Hematopoietic multipotent progenitor cell treated with erythropoietin and hydrocortisone succinate and interleukin-3 and kit ligand, for 4 days (in vitro differentiated cells): ENCODE measurements at regions not wholly inside any gene's neighbourhood (a gene's known extent, or its start where the extent isn't known, plus 50 kb on each side); places are given as distances from the start of the nearest gene placed in this dataset.

Source experiments
- DNase-seq: peaks from one replicate; pipeline ENCODE4 v3.0.0-alpha.2; 2015

- DNase-seq: no peak
Observed at GRCh38 chr20:58109126-58109880, 119.2 kb downstream of the ANKRD60 start.

DNA sequence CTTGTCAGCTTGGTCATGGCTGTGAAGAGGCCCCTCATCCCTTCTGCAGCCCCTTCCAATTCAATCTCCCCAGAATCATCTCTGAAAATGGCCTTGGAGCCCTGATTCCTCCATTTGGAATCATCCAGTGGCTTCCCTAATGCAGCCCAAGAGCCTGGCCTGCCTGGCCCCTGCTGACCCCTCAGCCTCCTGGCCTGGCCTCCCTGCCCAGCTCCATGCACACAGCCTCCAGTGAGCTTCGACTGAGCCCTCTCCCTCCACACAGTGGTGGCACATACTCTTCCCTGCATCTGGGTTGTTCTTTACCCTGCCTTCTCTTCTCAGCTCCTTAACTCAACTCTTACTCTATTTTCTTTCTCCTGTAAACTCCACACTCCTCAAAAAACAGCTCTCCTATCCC lies 120.9 kb downstream of the ANKRD60 start:
- no peak for DNase-seq

DNA sequence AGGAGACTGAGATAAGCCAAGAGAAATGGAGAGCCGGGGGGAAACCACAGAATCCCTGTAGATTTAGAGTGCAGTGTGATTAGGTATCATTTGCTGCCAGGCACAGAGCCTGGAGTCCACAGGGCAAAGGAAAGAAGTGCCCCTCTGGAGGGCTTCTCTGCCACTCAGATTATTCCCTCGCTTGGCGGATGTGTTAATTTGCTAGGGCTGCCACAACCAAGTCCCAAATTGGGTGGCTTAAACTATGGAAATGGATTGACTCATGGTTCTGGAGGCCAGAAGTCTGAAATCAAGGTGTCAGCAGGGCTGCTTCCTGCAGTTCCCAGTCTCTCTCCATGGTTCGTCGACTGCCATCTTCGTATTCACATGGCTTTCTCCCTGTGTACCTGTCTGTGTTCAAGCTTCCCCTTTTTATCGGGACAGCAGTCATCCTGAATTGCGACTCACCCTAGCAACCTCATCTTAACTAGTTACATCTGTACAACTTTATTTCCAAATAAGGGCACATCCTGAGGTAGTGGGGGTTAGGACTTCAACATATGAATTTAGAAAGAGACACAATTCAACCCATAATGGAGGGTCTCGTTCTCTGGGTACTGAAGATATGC lies 122.2 kb downstream of the ANKRD60 start:
- no peak for DNase-seq

DNA sequence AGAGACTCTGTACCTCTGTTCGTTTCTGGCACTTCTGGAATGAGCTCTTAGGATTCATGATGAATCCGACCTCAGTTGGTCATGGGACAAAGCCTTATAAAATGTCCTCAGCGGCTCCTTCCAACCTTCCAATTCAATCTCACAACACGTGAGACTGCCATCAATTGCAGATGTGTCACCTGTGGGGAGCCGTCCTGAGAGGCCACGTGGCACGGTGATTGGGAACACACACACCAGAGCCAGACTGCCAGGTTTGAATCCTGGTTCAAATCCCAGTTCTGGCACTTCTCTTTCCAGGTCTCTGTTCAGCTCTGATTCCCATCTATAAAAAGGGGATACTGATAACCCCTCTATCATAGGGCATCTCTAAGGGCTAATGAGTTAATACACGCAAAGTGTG lies 124.5 kb downstream of the ANKRD60 start:
- no peak for DNase-seq

DNA sequence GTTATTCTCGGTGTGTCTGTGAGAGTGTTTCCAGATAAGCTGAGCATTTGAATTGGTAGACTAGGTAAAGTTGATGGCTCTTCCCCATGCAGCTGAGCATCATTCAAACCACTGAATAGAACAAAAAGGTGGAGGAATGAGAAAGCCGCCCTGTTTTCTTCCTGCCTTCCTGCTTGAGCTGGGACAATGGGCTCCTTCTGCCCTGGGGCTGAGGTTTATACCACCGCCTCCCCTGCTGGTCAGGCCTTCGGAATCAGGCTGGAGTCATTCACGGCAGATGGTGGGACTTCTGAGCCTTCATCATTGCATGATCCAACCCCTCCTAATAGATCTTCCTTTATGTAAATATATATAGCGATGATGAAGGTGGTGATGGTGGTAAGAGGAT lies 124.9 kb downstream of the ANKRD60 start:
- DNase-seq: no peak

GRCh38 chr20:58102744-58103516 lies 125.5 kb downstream of the ANKRD60 start:
- DNase-seq: no peak

DNA sequence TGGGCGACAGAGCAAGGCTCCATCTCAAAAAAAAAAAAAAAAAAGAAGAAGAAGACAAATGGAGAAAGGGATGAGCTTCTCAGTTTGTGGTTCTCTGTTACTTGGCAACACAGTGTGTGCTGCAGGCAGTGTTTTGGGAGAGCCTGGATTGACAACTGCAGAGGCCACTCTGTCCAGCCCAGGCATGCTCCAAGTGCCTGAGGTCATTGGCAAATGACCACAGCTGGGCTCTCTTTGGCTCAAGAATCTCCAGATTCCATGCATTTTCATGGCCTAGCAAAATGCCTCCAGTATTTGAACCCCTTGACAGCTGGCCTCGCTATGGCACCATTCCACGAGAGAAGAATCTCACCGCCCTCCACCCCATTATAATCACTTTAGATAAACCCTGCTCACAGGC lies 126.2 kb downstream of the ANKRD60 start:
- no peak for DNase-seq

DNA sequence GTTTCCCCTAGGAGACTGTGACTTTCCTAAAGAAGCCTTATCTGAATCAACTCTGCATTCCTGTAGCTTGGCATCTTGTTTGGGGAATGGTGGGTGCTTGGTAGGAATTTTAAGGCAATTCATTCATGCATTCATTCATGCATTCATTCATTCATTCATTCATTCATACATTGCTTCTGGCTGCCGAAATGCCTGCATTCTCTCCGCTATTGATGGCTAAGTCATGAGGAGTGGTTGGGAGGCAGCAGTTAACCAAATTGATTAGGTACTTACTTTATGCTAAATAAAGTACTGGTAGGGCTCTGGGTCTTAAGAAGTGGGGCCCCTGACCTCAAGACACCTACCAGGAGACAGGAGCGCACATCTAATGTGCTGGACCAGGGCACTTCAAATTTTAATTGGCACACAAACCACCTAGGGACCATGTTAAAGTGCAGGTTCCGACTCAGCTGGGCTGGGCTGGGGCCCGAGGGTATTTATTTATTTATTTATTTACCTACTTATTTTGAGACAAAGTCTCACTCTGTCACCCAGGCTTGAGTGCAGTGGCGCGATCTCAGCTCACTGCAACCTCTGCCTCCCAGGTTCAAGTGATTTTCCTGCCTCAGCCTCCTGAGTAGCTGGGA lies 127.6 kb downstream of the ANKRD60 start:
- DNase-seq: no peak

DNA sequence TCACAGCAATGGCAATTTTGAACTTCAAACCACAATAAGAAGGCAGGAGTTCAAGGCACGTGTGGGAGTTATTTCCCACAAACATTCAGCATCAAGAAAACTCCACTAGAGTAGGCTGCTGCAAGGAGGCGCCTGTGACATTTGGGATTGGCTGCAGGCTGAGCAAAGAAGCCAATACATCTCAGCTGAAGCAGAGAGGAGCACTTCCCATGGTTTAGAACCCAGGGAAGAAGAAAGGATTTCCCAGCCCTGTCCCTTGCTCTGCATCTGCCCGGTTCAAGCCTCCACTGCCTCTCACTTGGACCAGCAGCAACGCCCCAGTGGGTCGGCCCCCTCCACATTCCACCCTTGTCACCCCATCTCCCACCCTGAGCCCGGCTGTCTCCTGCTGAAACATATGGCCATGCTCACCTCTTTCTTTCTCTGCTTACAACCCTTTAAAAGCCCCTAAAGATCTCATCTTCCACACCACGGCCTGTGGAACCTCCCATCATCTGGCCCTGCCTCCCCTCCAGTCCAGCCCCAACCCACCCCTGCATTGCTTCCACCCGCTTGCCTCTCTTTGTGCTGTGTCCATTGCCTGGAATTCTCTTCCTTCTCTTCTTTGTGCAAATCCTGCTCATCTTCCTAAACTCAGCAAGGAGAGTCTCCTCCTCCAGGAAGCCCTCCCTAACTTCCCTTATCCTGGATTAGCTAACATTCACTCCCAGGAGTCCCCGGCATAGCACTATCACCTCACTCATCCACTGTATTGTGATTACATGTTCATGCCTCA lies 128.3 kb downstream of the ANKRD60 start:
- no peak for DNase-seq

GRCh38 chr20:58099291-58099935 lies 129.0 kb downstream of the ANKRD60 start:
- no peak for DNase-seq

DNA sequence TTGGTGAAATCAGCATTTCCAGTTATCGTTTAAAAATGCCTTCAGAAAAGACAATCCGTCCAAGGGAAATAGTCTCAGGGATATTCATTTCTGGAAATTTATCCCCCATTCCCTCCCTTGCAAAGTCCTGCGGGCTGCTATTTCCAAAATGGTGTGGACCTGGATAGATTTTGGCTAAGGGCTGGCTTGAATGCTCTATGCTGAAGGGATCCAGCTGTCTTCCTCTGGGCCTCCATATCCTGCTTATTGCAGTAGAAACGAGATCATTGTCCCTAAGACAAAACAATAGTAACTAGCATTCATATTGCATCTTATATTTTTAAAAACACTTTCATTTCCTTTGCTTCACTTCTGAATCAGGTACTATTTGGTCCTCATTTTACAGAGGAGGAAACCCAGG lies 129.9 kb downstream of the ANKRD60 start:
- DNase-seq: no peak

DNA sequence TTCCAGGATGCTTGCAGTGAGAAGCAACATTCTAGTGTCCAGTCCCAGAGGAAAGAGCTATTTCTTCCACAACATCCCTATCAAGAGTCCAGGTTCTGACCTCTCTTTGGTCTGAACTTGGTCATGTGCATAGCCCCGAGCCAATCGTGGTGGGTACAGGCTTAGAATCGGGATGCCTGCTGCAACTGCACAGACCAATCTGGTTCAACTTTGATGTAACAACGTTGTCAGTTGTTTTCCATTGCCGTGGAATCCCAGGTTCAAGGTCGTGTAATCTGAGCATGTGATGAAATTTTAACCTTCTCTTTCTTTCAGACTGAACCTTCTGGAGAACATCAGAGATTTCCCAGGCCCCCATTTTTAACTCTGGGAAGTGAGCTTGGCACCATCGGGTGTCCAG lies 130.5 kb downstream of the ANKRD60 start:
- no peak for DNase-seq

- no peak for DNase-seq
Observed at GRCh38 chr20:58097429-58097828, 131.0 kb downstream of the ANKRD60 start.

DNA sequence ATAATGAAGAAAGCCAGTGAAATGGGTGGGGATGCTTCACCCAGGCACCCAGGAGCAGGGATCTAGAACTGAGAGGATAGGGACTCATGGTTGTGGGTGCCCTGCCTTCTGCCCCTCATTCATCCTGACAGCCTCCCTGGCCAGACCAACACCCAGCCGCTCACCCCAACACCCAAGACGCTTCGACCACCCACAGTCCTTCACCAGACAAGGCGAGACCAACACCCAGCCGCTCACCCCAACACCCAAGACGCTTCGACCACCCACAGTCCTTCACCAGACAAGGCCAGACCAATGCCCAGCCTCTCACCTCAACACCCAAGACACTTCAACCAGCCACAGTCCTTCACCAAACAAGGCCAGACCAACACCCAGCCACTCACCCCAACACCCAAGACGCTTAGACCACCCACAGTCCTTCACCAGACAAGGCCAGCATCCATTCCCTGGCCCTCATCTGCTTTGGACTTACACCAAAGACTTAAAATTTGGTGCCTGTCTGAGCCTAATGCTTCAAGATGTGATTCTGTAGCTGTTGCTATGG lies 131.5 kb downstream of the ANKRD60 start:
- no peak for DNase-seq

DNA sequence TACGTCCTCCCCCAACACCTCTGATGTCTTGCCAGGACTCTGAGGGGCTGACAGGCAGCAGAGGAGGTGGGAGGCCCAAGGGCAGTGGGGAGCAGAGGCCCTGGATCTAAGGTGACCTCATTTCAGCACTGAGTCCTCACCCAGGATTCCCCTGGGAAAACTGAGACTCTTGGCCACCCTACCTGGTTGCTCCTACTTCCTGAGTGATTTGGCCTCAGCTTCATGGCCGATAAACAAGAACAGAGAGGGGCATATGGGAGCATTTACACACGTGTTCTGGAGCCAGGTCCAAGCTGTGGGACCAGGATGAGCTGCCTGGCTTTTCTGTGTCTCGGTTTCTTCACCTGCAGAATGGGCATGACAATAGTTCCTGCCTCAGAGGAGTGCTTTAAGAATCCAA lies 133.8 kb downstream of the ANKRD60 start:
- DNase-seq: no peak

GRCh38 chr20:58094160-58094559 lies 134.3 kb downstream of the ANKRD60 start:
- no peak for DNase-seq

DNA sequence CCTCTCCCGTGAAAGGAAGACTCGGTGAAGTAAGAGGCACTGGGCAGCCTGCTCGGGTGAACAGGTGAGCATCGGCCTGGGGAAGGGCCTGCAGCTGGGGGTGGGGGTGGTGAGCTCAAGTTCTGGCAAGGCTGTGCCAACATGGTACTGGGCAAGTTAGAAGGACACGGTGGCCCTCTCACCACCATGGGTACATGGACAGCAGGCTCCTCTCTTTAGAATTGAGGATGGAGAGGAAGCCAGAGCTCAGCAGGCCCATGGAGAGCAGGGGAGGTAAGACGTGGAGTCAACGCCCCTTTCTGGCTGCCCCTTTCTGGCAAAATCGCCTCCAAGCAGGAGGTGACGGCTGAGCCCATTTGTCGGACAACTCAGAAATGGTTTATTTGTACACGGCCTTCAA lies 135.6 kb downstream of the ANKRD60 start:
- DNase-seq: no peak

- no peak for DNase-seq
Observed at GRCh38 chr20:58092353-58092752, 136.1 kb downstream of the ANKRD60 start.

DNA sequence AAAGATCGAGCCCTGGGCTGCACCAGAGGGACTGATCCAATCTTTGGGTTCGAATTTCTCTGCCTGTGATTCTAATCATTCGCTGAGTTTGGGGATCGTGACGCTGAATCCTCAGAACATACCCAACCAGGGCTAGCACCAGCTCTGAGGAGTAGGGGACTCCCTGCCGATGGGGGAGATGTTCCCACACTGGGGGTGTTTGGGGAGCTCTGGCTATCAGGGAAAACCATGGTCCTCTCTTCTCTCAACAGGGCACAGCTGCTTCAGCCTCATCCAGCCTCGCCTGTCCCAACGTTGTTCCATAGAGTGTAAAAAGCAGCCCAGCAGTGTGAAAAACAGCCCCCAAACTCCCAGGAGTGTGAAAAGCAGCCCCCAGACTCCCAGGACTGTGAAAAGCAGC lies 136.6 kb downstream of the ANKRD60 start:
- no peak for DNase-seq

GRCh38 chr20:58090161-58090560 lies 138.3 kb downstream of the ANKRD60 start:
- DNase-seq: no peak

DNA sequence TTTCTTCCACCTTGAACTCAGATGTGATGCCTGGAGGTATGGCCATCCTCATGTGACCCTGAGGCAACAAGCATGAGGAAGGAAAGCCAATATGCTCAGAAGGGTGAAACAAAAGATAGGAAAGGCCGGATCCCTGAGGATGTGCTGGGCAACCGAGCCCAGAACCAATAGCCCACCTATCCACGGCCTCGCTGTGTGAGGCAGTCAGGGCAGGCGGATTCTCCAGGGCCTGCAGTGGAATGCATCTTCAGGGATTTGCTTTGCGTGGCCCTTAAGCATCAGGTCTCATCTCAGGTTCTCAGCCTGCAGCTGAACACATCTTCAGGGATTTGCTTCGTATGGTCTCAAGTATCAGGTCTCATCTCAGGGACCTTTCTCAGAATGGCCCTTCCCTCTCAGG lies 139.8 kb downstream of the ANKRD60 start:
- DNase-seq: no peak

GRCh38 chr20:58088105-58088504 lies 140.3 kb downstream of the ANKRD60 start:
- DNase-seq: no peak
